ENCODE measurements at regions not wholly inside any gene's neighbourhood (a gene's known extent, or its start where the extent isn't known, plus 50 kb on each side); places are given as distances from the start of the nearest gene placed in this dataset.
A peak's percentile ranks its signal among the peaks of the same experiment; 100 is the strongest.

DNA sequence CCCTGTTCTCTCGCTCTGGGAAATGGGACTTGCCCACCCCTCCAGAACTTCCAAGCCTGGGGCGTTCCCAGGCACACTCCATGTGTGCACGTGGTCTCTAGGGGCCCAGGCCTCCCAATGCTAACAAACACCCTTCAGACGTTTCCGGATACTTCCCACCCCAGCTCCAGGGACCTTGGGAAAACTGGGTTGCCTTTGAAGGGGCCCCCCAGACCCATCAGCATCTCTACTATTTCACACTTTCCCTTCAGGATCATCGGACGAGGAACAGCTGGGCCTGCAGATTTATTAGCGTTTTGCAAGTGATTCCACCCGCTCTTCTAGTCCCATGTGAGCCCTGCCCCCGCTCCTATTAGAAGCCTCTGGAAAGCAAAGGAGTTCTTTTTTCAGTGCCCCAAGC lies 63.2 kb downstream of the MAGEF1 start:
- Histone ChIP-seq H3K27ac (no peak overlapping the region), H3K4me1 (replicated peaks in 1 of 2) (no peaks in the 10 kb centered on the region), H3K9me3 (replicated peaks in 1 of 3) (no peaks in the 10 kb centered on the region), H3K27me3 (no peaks in the 10 kb centered on the region), H3K36me3 (replicated peaks in 1 of 2) (no peaks in the 10 kb centered on the region), H3K4me3 (no peak overlapping the region)
- intact Hi-C loops (cut with DNase I), result no loop called here
- peak in 1 of 7 donors; percentile 54 for DNase-seq
- WGBS, 4 donors, result 71 to 77% (median 73%) methylated on average over 7 to 10 of the region's 10 CpGs
- TF ChIP-seq, protein P1, sequence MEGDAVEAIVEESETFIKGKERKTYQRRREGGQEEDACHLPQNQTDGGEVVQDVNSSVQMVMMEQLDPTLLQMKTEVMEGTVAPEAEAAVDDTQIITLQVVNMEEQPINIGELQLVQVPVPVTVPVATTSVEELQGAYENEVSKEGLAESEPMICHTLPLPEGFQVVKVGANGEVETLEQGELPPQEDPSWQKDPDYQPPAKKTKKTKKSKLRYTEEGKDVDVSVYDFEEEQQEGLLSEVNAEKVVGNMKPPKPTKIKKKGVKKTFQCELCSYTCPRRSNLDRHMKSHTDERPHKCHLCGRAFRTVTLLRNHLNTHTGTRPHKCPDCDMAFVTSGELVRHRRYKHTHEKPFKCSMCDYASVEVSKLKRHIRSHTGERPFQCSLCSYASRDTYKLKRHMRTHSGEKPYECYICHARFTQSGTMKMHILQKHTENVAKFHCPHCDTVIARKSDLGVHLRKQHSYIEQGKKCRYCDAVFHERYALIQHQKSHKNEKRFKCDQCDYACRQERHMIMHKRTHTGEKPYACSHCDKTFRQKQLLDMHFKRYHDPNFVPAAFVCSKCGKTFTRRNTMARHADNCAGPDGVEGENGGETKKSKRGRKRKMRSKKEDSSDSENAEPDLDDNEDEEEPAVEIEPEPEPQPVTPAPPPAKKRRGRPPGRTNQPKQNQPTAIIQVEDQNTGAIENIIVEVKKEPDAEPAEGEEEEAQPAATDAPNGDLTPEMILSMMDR (IDR thresholded peaks at IDR 0.05), result no peak
- no peak for TF ChIP-seq POLR2A (IDR thresholded peaks at IDR 0.05)

- intact Hi-C loops (cut with DNase I), result no loop called here
- DNase-seq, result peak in 3 of 7 donors; percentile 23 to 52 (median 24)
- TF ChIP-seq POLR2A (IDR thresholded peaks at IDR 0.05), result no peak
- TF ChIP-seq, protein P1 (IDR thresholded peaks at IDR 0.05), result no peak
- no peaks in the 10 kb centered on the region for H3K9me3 ChIP-seq (replicated peaks in 1 of 3)
- no peaks in the 10 kb centered on the region for H3K27me3 ChIP-seq
- no peaks in the 10 kb centered on the region for H3K4me1 ChIP-seq (replicated peaks in 1 of 2)
- H3K27ac ChIP-seq, result no peak overlapping the region
- no peaks in the 10 kb centered on the region for H3K36me3 ChIP-seq (replicated peaks in 1 of 2)
- WGBS, 4 donors, result 63 to 80% (median 75%) methylated on average over 4 to 7 of the region's 7 CpGs
- no peak overlapping the region for H3K4me3 ChIP-seq
These were observed 64.4 kb downstream of the MAGEF1 start for GRCh38 chr3:184647405-184647936.

DNA sequence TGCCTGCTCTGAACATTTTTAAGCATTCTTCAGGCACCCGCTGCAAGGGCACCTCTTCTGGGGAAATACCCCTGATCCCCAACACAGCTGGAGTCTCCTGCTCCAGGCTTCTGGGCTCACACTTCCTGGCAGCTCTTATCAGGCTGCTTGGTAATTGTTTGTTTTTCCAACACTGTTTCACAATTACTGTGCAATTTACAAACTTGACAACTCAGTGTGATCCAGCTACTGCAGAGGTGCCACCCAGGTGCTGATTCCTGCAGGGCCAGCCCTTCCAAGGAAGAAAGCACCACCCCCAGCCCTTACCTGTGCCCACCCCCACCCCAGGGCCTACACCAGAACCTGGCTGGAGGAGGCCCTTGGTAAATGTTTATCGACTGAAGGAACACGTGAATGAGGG lies 66.5 kb downstream of the MAGEF1 start:
- Histone ChIP-seq H3K36me3 (replicated peaks in 1 of 2) (no peaks in the 10 kb centered on the region), H3K27ac (no peak overlapping the region), H3K9me3 (replicated peaks in 1 of 3) (no peaks in the 10 kb centered on the region), H3K4me1 (replicated peaks in 1 of 2) (no peaks in the 10 kb centered on the region), H3K27me3 (no peaks in the 10 kb centered on the region), H3K4me3 (no peak overlapping the region)
- intact Hi-C loops (cut with DNase I), result no loop called here
- no peak for DNase-seq
- WGBS, 4 donors, result 79 to 86% (median 82%) methylated on average over 3 of the region's 3 CpGs
- TF ChIP-seq, protein P1 (IDR thresholded peaks at IDR 0.05), result no peak
- no peak for TF ChIP-seq POLR2A (IDR thresholded peaks at IDR 0.05)

GRCh38 chr3:184643442-184643841 lies 68.4 kb downstream of the MAGEF1 start:
- Histone ChIP-seq H3K9me3 (replicated peaks in 1 of 3) (no peaks in the 10 kb centered on the region), H3K27ac (no peak overlapping the region), H3K27me3 (no peaks in the 10 kb centered on the region), H3K4me3 (no peak overlapping the region), H3K4me1 (replicated peaks in 1 of 2) (no peaks in the 10 kb centered on the region), H3K36me3 (replicated peaks in 1 of 2) (no peaks in the 10 kb centered on the region)
- DNase-seq, result no peak
- intact Hi-C loops (cut with DNase I), result no loop called here
- TF ChIP-seq POLR2A (IDR thresholded peaks at IDR 0.05), result no peak
- TF ChIP-seq, protein P1 (IDR thresholded peaks at IDR 0.05), result no peak
- 75 to 87% (median 79%) methylated on average over 6 of the region's 6 CpGs for WGBS, 4 donors

Measured in adrenal gland (tissue), 9 donors.